Tongue (tissue), 1 donor: ENCODE measurements at regions not wholly inside any gene's neighbourhood (a gene's known extent, or its start where the extent isn't known, plus 50 kb on each side); places are given as distances from the start of the nearest gene placed in this dataset.
"Not testable (repeated sequence)": the region's sequence is repeated elsewhere in the genome, so short reads cannot be mapped to it uniquely, and the experiment has no call there.

Source experiments
- DNase-seq: peaks from one replicate; pipeline ENCODE4 v3.0.0-alpha.2; 2015

GRCh38 chr12:61919686-61920085 is 340.5 kb upstream of the USP15 start:
- no peak for DNase-seq

- no peak for DNase-seq
Observed at GRCh38 chr12:61920230-61920629, 340.0 kb upstream of the USP15 start.

- DNase-seq: no peak
Observed at GRCh38 chr12:61923152-61923551, 337.1 kb upstream of the USP15 start.

GRCh38 chr12:61934564-61934963 is 325.6 kb upstream of the USP15 start:
- DNase-seq: no peak

GRCh38 chr12:61939977-61940376 is 320.2 kb upstream of the USP15 start:
- DNase-seq: no peak

GRCh38 chr12:61956545-61956944 is 303.7 kb upstream of the USP15 start:
- no peak for DNase-seq

- no peak for DNase-seq
Observed at GRCh38 chr12:61974461-61974860, 285.7 kb upstream of the USP15 start.

- DNase-seq: no peak
Observed at GRCh38 chr12:61985830-61986229, 274.4 kb upstream of the USP15 start.

GRCh38 chr12:61987173-61987572 is 273.0 kb upstream of the USP15 start:
- DNase-seq: no peak

GRCh38 chr12:61991661-61992060 is 268.5 kb upstream of the USP15 start:
- DNase-seq: no peak

GRCh38 chr12:61993734-61994345 is 266.4 kb upstream of the USP15 start:
- DNase-seq: peak; percentile 43

- no peak for DNase-seq
Observed at GRCh38 chr12:61996717-61997116, 263.5 kb upstream of the USP15 start.

- peak; percentile 25 for DNase-seq
Observed at GRCh38 chr12:61998791-61999190, 261.4 kb upstream of the USP15 start.

GRCh38 chr12:61999311-61999710 is 260.9 kb upstream of the USP15 start:
- no peak for DNase-seq

GRCh38 chr12:62001424-62001823 is 258.8 kb upstream of the USP15 start:
- DNase-seq: no peak

- no peak for DNase-seq
Observed at GRCh38 chr12:62003226-62003625, 257.0 kb upstream of the USP15 start.

GRCh38 chr12:62003701-62004100 is 256.5 kb upstream of the USP15 start:
- DNase-seq: no peak

- DNase-seq: no peak
Observed at GRCh38 chr12:62005615-62006014, 254.6 kb upstream of the USP15 start.

GRCh38 chr12:62006076-62006732 is 254.0 kb upstream of the USP15 start:
- peak; percentile 58 for DNase-seq

GRCh38 chr12:62008703-62009102 is 251.5 kb upstream of the USP15 start:
- no peak for DNase-seq

- no peak for DNase-seq
Observed at GRCh38 chr12:62009445-62009844, 250.8 kb upstream of the USP15 start.

- not testable (repeated sequence) for DNase-seq
Observed at GRCh38 chr12:62010331-62010906, 249.8 kb upstream of the USP15 start.

- not testable (repeated sequence) for DNase-seq
Observed at GRCh38 chr12:62010973-62011372, 249.2 kb upstream of the USP15 start.

- DNase-seq: no peak
Observed at GRCh38 chr12:62014330-62014729, 245.9 kb upstream of the USP15 start.
